ENCODE measurements at regions not wholly inside any gene's neighbourhood (a gene's known extent, or its start where the extent isn't known, plus 50 kb on each side); places are given as distances from the start of the nearest gene placed in this dataset.

DNA sequence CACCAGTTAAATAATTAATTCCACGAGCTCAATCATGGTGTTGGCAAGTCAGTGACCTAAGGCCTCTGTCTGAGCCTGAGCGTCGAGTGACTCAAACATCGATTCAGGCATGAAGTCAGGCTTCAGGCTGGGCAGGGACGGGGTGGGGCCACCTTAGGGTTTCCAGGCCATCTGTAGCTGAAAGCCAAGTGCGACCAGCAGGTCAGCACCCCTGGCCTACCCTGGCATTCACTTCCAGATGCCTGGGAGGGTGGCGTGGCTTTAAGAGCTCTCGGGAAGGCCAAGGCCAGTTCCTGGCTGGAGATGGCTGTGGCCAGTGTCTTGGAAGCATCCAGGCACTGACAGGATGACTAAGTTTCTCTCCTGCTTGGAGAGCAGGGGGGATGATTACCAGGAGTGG lies 113.4 kb downstream of the DACT2 start:
- H3K4me1 ChIP-seq (ENCODE audit: control insufficient read depth in 2 of 2, insufficient read depth in 2 of 2, low read length in 2 of 2), result no peaks in the 10 kb centered on the region
- no peaks in the 10 kb centered on the region for H3K27me3 ChIP-seq (ENCODE audit: control insufficient read depth in 2 of 2, insufficient read depth in 2 of 2, low read length in 2 of 2)
- H3K9me3 ChIP-seq (ENCODE audit: control insufficient read depth in 2 of 2, low read length in 2 of 2), result no peaks in the 10 kb centered on the region
- H3K9ac ChIP-seq (ENCODE audit: low read depth in 1 of 2, low read length in 2 of 2), result no peak overlapping the region
- no peak overlapping the region for H3K4me3 ChIP-seq (ENCODE audit: low read length in 2 of 2)
- no peaks in the 10 kb centered on the region for H3K36me3 ChIP-seq (ENCODE audit: control insufficient read depth in 2 of 2, insufficient read depth in 2 of 2, low read length in 2 of 2)
- H3K27ac ChIP-seq (ENCODE audit: low read depth in 2 of 2, low read length in 2 of 2), result no peak overlapping the region

DNA sequence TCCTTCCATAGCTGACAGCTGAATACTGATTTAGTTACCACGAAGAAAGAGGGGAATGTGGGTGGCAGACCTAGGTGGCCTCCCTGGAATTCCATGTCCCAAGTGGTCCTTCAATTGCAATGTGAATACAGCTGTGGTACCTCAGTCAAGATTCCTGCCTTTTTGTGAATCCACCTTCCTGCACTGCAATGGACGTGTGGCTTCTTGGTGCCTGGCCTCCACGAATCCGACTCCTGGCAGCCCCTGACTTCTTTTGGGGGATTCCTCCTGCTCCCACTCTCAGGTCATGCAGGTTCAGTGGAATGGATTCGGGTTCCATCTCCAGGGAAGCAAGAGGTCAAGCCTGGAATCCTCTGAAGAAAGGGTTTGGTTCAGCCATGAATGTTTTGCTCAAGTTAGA lies 117.8 kb downstream of the DACT2 start:
- Histone ChIP-seq H3K4me1 (ENCODE audit: control insufficient read depth in 2 of 2, insufficient read depth in 2 of 2, low read length in 2 of 2) (peaks cover 2 to 3% of the 10 kb centered on the region in 2 donors), H3K9me3 (ENCODE audit: control insufficient read depth in 2 of 2, low read length in 2 of 2) (no peaks in the 10 kb centered on the region), H3K4me3 (ENCODE audit: low read length in 2 of 2) (no peak overlapping the region), H3K36me3 (ENCODE audit: control insufficient read depth in 2 of 2, insufficient read depth in 2 of 2, low read length in 2 of 2) (no peaks in the 10 kb centered on the region), H3K9ac (ENCODE audit: low read depth in 1 of 2, low read length in 2 of 2) (no peak overlapping the region), H3K27me3 (ENCODE audit: control insufficient read depth in 2 of 2, insufficient read depth in 2 of 2, low read length in 2 of 2) (no peaks in the 10 kb centered on the region), H3K27ac (ENCODE audit: low read depth in 2 of 2, low read length in 2 of 2) (no peak overlapping the region)

DNA sequence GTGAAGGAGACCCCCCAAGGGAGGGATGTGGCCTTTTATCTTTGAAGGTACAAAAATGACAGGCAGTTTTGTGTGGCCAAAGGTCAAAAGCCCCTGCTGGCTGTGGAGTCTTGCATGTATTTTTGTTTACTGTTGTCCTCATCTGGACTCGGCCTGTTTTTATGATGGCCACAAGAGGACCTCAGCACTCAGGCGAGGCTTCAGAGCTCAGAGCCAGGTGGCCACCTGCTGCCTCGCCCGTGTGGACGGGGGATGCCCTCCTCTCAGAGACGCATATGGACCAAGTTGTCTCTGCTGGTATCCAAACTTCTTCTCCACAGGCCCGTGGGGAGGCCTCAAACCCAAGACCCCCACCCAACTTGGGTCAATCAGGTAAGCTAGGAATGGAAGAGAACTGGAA lies 118.2 kb downstream of the DACT2 start:
- no peak overlapping the region for H3K9ac ChIP-seq (ENCODE audit: low read depth in 1 of 2, low read length in 2 of 2)
- H3K4me1 ChIP-seq (ENCODE audit: control insufficient read depth in 2 of 2, insufficient read depth in 2 of 2, low read length in 2 of 2), result peaks cover 5 to 7% of the 10 kb centered on the region in 2 donors
- no peak overlapping the region for H3K27ac ChIP-seq (ENCODE audit: low read depth in 2 of 2, low read length in 2 of 2)
- no peaks in the 10 kb centered on the region for H3K9me3 ChIP-seq (ENCODE audit: control insufficient read depth in 2 of 2, low read length in 2 of 2)
- no peaks in the 10 kb centered on the region for H3K36me3 ChIP-seq (ENCODE audit: control insufficient read depth in 2 of 2, insufficient read depth in 2 of 2, low read length in 2 of 2)
- no peaks in the 10 kb centered on the region for H3K27me3 ChIP-seq (ENCODE audit: control insufficient read depth in 2 of 2, insufficient read depth in 2 of 2, low read length in 2 of 2)
- no peak overlapping the region for H3K4me3 ChIP-seq (ENCODE audit: low read length in 2 of 2)

DNA sequence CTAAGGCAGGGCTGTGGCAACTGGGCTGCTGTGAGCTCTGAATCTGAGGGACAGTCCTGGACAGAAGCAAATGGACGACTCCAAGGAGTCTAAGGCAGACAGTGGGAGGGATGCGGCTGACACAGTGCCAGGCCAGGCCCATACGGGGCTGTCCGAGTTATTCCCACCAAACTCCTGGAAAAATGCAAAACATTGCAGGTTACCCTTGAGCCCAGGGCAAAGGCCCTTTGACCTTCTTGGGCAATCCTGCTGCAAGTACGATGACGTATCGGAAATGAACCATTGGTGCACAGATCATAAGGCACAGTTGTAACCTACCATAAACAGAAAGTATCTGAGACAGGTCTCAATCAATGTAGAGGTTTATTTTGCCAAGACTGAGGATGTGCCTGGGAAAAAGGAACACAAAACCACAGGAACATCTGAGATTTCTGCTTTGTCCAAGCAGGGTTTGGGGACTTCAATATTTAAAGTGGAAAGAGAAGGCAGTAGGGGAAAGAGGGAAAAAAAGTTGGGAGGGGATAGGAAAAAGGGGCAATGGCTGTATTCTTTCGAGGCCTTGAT lies 118.9 kb downstream of the DACT2 start:
- H3K9ac ChIP-seq (ENCODE audit: low read depth in 1 of 2, low read length in 2 of 2), result no peak overlapping the region
- peaks cover 5 to 8% of the 10 kb centered on the region in 2 donors for H3K4me1 ChIP-seq (ENCODE audit: control insufficient read depth in 2 of 2, insufficient read depth in 2 of 2, low read length in 2 of 2)
- no peak overlapping the region for H3K27ac ChIP-seq (ENCODE audit: low read depth in 2 of 2, low read length in 2 of 2)

DNA sequence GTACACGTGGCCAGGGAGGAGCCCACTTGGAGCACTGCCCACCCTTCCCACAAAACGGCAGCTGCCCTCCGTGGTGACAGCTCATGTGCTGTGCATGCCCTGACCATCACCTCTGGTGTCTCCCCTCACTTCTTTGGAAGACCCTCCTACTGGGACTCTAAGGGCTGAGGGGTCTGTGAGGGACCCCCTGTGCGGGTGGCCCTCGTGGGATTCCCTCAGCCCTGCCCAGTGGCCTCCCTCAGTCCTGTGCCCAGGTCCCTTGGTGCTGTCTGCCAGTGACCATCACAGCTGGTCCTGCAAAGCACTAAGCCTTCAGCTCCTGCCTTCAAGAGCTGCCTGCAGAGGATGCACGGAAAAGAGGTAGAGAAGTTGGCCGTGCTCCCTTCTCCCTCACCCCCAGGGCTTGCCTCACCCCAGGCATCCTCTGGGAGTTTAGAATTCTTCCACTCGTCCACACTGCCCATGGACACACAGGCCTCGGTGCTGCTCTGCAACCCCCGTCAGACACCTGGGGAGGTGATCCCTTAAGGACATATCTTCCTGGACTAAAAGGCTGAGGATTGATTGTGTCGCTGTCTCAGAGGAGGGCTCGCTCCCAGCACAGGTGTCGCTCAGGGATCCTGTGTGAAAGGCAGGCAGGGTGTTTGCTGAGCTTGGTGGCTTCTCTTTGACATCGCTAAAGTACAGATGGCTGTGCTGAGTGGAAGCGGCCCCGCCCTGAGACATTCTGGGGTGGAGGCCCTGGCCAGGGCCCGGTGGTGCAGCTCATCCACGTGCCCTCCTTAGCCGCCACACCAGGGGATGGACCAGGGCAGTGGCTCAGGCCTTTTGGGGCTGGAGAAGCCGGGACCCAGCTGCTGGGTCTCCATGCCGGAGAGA lies 119.5 kb upstream of the FRMD1 start:
- H3K4me1 ChIP-seq (ENCODE audit: control insufficient read depth in 2 of 2, insufficient read depth in 2 of 2, low read length in 2 of 2), result peaks cover 5 to 8% of the 10 kb centered on the region in 2 donors
- H3K27me3 ChIP-seq (ENCODE audit: control insufficient read depth in 2 of 2, insufficient read depth in 2 of 2, low read length in 2 of 2), result no peaks in the 10 kb centered on the region
- H3K27ac ChIP-seq (ENCODE audit: low read depth in 2 of 2, low read length in 2 of 2), result no peak overlapping the region
- no peaks in the 10 kb centered on the region for H3K9me3 ChIP-seq (ENCODE audit: control insufficient read depth in 2 of 2, low read length in 2 of 2)
- no peak overlapping the region for H3K9ac ChIP-seq (ENCODE audit: low read depth in 1 of 2, low read length in 2 of 2)
- H3K36me3 ChIP-seq (ENCODE audit: control insufficient read depth in 2 of 2, insufficient read depth in 2 of 2, low read length in 2 of 2), result no peaks in the 10 kb centered on the region
- no peak overlapping the region for H3K4me3 ChIP-seq (ENCODE audit: low read length in 2 of 2)

More for the DNA sequence above, 118.9 kb downstream of the DACT2 start:
- Histone ChIP-seq H3K9me3 (ENCODE audit: control insufficient read depth in 2 of 2, low read length in 2 of 2) (no peaks in the 10 kb centered on the region), H3K36me3 (ENCODE audit: control insufficient read depth in 2 of 2, insufficient read depth in 2 of 2, low read length in 2 of 2) (no peaks in the 10 kb centered on the region), H3K4me3 (ENCODE audit: low read length in 2 of 2) (no peak overlapping the region), H3K27me3 (ENCODE audit: control insufficient read depth in 2 of 2, insufficient read depth in 2 of 2, low read length in 2 of 2) (no peaks in the 10 kb centered on the region)

DNA sequence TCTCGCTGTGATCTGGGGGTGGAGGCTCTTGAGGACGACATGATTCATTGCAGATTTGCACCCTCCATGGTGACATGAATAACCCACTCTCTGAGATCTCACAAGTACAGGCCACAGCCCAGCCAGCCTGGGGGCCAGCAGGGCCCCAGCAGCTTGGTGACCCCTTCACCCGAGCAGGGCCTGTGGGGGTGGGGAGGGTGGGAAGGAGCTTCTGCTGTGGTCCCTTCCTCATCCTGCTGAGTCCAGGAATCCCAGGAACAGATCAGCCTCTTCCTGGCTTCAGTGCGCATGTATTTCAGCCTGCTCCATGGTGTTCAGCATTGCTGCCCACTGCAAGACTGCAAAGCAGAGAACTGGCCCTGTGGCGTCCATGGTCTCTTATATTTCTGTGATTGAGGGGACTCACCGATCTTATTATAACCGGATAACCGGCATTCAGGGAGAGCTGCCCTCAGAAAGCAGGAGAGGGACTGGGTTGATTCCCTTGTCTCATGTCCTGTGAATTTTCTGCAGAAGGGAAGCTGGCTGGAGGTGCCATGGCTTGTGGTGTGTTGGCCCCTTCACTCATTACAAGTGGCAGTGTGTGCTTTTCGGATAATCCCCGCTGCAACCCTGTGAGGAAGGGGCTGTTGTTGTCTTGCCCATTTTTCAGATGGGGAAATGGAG lies 118.8 kb upstream of the FRMD1 start:
- Histone ChIP-seq H3K4me1 (ENCODE audit: control insufficient read depth in 2 of 2, insufficient read depth in 2 of 2, low read length in 2 of 2) (peaks cover 5 to 8% of the 10 kb centered on the region in 2 donors), H3K36me3 (ENCODE audit: control insufficient read depth in 2 of 2, insufficient read depth in 2 of 2, low read length in 2 of 2) (no peaks in the 10 kb centered on the region), H3K4me3 (ENCODE audit: low read length in 2 of 2) (no peak overlapping the region), H3K27me3 (ENCODE audit: control insufficient read depth in 2 of 2, insufficient read depth in 2 of 2, low read length in 2 of 2) (no peaks in the 10 kb centered on the region), H3K9me3 (ENCODE audit: control insufficient read depth in 2 of 2, low read length in 2 of 2) (no peaks in the 10 kb centered on the region), H3K27ac (ENCODE audit: low read depth in 2 of 2, low read length in 2 of 2) (no peak overlapping the region), H3K9ac (ENCODE audit: low read depth in 1 of 2, low read length in 2 of 2) (no peak overlapping the region)

DNA sequence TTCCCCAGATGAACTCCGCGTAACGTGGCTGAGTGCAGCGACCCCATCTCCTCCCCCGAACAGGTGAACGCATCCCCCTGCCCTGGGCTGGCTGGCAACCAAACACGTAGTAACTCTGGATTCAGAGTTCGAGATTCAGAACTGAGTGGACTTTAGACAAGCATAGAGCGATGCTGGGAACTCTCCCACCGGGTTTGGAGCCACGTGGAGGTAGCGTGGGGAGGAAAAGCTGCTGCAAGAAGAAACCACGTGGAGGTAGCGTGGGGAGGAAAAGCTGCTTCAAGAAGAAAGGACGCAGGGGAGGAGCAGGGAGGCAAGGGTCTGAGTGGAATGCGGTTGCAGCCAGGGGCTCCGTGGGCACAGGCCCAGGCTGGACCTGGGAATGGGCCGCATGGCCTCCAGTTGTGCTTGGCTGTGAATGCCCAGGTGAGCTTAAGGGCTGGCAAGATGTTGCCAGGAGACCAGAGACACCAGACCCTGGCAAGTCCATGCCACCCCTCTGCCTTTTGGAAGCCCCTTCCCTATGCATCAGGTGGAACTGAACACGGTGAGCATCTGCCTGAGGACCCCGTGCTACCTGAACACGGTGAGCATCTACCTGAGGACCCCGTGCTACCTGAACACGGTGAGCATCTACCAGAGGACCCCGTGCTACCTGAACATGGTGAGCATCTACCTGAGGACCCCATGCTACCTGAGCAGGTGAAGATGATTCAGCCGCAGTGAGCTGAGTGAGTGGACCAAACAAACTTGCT lies 118.0 kb upstream of the FRMD1 start:
- H3K27me3 ChIP-seq (ENCODE audit: control insufficient read depth in 2 of 2, insufficient read depth in 2 of 2, low read length in 2 of 2), result no peaks in the 10 kb centered on the region
- peaks cover 5 to 8% of the 10 kb centered on the region in 2 donors for H3K4me1 ChIP-seq (ENCODE audit: control insufficient read depth in 2 of 2, insufficient read depth in 2 of 2, low read length in 2 of 2)
- no peak overlapping the region for H3K9ac ChIP-seq (ENCODE audit: low read depth in 1 of 2, low read length in 2 of 2)
- no peaks in the 10 kb centered on the region for H3K9me3 ChIP-seq (ENCODE audit: control insufficient read depth in 2 of 2, low read length in 2 of 2)
- H3K4me3 ChIP-seq (ENCODE audit: low read length in 2 of 2), result no peak overlapping the region
- no peak overlapping the region for H3K27ac ChIP-seq (ENCODE audit: low read depth in 2 of 2, low read length in 2 of 2)
- H3K36me3 ChIP-seq (ENCODE audit: control insufficient read depth in 2 of 2, insufficient read depth in 2 of 2, low read length in 2 of 2), result no peaks in the 10 kb centered on the region

DNA sequence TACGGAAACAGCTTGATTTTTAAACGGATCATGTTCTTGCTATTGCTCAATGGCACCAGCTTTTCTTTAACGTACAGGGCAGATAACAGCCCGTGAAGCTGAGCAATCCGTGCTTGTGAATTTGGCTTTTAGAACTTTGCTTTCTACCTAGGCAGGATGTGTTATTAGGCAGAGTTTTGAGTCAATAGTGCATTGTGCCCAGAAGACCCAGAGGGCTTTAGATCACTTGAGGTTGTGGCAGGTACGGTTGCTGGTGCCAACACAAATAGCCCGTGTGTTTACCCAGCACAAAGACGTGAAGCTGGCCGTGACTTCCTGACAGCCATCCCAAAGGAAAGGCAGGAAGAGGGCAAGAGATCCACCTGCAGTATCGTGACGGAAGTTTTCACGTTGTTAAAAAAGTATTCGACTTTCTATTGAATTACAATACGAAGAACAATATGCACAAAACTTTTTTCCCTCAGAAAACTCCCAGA lies 117.4 kb upstream of the FRMD1 start:
- Histone ChIP-seq H3K27me3 (ENCODE audit: control insufficient read depth in 2 of 2, insufficient read depth in 2 of 2, low read length in 2 of 2) (no peaks in the 10 kb centered on the region), H3K9me3 (ENCODE audit: control insufficient read depth in 2 of 2, low read length in 2 of 2) (no peaks in the 10 kb centered on the region), H3K9ac (ENCODE audit: low read depth in 1 of 2, low read length in 2 of 2) (no peak overlapping the region), H3K36me3 (ENCODE audit: control insufficient read depth in 2 of 2, insufficient read depth in 2 of 2, low read length in 2 of 2) (no peaks in the 10 kb centered on the region), H3K4me1 (ENCODE audit: control insufficient read depth in 2 of 2, insufficient read depth in 2 of 2, low read length in 2 of 2) (peaks cover 5 to 8% of the 10 kb centered on the region in 2 donors), H3K27ac (ENCODE audit: low read depth in 2 of 2, low read length in 2 of 2) (peak overlapping the region in 1 of 2 donors; percentile 17), H3K4me3 (ENCODE audit: low read length in 2 of 2) (peak overlapping the region in 1 of 2 donors; percentile 14)

DNA sequence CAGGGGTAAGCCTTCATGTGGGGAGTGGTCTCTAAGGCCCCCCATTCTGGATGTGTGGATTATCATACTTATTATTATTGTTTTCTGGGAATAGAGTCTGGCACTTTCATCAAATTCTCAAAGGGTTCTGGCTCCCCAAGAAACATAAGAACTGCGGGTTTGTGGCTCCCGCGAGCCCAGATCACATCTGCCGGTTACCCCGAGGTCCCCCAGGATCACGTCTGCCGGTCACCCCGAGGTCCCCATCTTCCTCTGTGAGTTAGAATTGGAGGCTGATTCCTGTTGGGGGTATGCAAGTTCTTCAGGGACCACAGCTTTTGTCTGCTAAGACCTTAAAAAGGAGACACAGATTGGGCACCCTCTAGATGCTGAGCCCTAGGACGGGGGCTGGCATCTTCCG lies 116.7 kb upstream of the FRMD1 start:
- no peak overlapping the region for H3K4me3 ChIP-seq (ENCODE audit: low read length in 2 of 2)
- H3K9ac ChIP-seq (ENCODE audit: low read depth in 1 of 2, low read length in 2 of 2), result no peak overlapping the region
- no peaks in the 10 kb centered on the region for H3K9me3 ChIP-seq (ENCODE audit: control insufficient read depth in 2 of 2, low read length in 2 of 2)
- peaks cover 5 to 8% of the 10 kb centered on the region in 2 donors for H3K4me1 ChIP-seq (ENCODE audit: control insufficient read depth in 2 of 2, insufficient read depth in 2 of 2, low read length in 2 of 2)
- H3K27ac ChIP-seq (ENCODE audit: low read depth in 2 of 2, low read length in 2 of 2), result no peak overlapping the region
- no peaks in the 10 kb centered on the region for H3K36me3 ChIP-seq (ENCODE audit: control insufficient read depth in 2 of 2, insufficient read depth in 2 of 2, low read length in 2 of 2)
- H3K27me3 ChIP-seq (ENCODE audit: control insufficient read depth in 2 of 2, insufficient read depth in 2 of 2, low read length in 2 of 2), result no peaks in the 10 kb centered on the region

Data from mucosa of rectum (tissue), 2 donors.